Cerebellar cortex (tissue), 1 donor: ENCODE measurements at regions not wholly inside any gene's neighbourhood (a gene's known extent, or its start where the extent isn't known, plus 50 kb on each side); places are given as distances from the start of the nearest gene placed in this dataset.

Experiments
- DNase-seq: peaks from one replicate; pipeline ENCODE4 v3.0.0-alpha.2; 2015; ENCODE audit warnings: low spot score

DNA sequence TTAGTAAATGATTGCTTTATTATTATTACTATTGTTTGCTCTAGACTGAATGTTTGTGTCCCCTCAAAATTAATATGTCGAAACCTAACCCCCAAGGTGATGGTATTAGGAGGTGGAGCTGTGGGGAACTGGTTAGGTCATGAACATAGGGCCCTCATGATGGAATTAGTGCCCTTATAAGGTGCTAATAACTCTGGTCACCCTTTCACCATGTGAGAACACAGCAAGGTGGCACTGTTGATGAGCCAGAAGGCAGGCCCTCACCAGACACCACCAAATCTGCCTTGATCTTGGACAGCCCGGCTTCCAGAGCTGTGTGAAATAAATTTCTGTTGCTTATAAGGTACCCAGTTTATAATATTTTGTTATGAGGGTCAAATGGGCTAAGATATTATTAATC is 95.8 kb downstream of the BDNF start:
- DNase-seq: no peak

DNA sequence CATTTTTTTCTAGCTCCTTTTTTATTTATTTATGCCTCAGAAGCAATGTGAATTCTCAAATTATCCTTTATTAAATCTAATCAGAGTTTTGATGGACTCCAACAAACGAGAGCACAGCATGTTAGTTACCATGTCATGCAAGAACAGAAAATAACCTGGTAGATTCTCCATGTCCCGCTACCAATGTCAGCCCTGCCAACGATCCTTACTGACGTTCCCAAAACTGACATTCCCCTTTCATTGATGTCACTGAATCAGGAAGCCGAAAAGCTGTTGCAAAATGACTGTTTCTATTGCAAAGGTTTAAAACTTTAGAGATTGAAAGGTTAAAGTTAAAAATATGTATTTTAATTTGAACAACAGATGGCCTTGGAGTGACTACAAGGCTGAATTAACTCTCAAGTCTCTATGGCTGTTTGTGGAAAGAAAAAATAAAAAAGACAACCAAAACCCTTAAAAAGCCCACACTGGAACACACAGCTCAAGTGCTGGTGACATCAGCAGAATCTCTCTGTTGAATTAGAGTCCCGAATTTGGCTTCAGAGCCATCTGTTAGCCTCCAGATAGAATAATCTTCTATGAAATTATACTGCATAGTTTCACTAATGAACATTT is 96.8 kb downstream of the BDNF start:
- DNase-seq: peak; percentile 53

DNA sequence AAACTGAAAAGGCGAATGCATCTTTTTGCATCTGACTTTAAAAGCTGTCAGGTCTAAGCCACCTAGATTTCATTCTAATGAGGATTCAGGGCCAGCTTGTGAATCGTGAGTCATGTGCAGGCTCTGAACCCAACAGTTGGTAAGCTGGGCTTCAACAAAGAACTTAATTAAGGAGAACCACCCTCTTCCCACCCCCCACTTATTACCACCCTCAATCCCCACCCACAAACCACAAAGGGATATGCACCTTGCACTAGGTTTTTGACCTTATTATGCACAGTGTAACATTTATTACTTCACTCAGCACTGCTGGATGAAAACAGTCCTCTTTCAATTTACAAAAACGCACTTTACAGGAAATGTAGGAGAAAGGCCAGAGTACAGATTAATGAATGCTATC is 94.1 kb upstream of the LIN7C start:
- DNase-seq: no peak

DNA sequence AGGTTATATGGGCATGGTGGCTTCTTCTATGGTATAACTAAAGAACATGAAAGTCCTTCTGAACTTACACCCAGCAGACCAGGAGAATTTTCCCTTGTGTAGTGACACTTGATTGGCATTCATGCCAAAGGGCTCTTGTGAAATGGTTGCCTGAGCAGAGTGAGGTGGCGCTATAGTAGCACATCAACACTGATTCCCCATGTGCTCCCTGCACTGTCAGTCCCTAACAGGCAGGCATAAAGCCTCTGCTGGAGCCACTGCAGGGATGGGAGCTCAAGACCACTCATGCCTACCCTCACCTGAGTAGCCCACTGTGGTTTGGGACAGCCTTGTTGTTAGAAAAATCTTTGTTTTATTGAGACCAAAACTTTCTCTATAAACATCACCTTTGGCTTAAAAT is 92.6 kb upstream of the LIN7C start:
- no peak for DNase-seq

DNA sequence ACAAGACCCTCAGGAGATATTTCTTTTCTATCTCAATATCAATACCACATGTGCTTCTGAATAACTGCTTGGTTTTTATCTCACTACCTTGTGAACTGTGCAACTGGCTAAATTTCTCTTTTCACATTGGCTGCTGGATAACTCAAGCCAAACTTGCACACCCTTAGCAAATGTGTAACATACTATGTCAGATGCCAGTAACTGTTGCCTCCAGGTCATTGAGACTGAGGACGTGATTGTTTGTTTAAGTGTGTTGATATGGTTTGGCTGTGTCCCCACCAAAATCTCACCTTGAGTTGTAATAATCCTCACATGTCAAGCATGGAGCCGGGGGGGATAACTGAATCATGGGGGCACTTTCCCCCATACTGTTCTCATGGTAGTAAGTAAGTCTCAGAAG is 90.2 kb upstream of the LIN7C start:
- no peak for DNase-seq

DNA sequence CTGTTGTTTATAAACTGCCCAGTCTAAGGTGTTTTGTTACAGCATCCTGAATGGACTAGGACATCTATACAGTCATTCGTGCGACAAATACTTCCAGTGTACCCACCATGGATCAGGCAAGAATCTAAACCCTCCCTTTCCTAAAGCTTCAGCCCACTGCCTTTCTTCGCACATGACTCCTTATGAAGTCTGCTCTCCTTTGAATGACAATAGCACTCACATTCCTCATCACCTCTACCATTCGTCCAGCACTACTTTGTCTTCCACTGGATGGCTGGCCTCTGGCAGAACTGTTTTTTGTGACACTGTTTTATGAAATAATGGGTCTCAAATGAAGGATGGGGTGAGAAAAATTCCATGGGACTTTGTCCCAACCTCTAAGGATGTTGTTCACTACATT is 89.8 kb upstream of the LIN7C start:
- no peak for DNase-seq

DNA sequence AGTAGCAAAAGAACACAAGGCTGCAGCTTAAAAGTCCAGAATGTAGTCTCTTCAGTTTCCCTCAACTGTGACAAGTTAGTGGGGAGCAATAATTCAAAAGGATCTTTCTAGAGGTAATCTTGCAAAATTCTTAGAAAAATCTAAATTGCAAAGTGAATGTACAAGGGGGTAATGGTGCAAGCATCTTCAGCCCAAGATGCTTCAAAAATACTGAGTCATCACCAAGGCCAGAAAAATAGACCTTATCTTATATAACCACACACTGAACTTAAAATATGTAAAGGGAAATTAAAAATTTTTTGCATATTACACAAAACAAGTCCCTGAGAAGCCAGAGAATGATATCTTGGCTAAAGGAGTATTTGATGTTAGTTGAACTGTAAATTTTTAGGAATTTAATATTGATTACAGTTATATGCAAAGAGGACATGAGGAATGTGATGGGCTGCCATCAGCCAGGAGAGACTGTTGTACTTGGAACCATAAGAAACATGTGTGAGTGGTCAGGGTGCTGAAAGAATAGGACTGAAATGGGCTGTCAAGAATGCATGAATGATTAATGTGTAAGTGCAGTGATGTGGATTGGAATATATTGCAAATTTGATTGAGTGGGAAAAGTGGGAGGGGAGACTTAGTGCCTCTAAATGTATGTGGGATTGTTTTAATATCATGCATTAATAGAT is 85.7 kb upstream of the LIN7C start:
- DNase-seq: no peak

DNA sequence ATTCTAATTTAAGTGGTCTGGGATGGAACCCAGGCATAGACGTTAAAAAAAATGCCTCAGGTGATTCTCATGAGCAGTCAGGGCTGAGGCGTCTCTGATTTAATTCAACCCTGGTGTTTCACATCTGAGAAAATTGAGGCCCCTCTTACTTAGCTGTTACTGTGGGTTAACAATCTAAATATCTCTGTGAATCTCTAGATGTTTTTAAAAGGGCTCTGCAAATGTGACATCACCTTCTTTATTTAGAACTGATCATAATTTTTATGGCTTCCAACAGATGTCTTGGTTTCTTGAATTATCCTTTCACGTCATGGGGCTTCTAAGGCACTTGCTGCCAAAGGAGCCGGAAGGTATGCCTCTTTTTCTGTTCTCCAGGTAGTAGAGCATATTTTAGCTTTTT is 76.1 kb upstream of the LIN7C start:
- DNase-seq: no peak

DNA sequence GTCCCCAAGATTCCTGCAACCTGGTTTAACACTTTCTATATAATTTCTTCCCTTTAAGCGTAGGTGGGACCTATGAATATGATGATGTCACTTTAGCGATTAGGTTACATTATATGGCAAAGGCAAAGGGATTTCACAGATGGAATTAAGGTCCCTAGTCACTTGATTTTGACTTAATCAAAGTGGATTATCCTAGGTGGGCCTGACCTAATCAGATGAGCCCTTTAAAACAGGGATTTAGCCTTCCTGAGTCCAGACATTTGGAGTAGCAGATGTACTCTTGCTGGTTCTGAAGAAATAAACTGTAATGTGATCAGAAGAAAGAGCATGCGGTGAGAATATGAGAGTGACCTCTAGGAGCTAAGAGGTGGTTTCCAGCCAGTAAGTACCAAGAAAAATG is 67.8 kb upstream of the LIN7C start:
- no peak for DNase-seq

DNA sequence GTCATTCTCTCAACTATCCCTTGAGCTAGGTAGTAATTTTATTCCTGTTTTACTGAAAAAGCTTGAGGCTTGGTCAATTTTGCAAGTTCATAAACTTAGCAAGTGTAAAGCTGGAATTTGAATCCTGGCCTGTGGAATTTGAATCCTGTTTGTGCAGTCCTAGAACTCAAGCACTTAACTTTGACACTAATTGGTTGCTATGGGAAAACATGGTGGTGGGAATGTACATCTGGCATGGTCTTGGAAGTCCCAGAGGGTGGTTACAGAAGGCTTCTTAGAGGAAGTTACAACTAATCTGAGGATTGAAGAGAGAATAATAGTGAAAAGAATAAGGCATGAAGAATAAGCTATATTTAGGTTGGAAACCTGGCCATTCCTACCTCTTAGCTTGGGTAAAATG is 66.5 kb upstream of the LIN7C start:
- no peak for DNase-seq

DNA sequence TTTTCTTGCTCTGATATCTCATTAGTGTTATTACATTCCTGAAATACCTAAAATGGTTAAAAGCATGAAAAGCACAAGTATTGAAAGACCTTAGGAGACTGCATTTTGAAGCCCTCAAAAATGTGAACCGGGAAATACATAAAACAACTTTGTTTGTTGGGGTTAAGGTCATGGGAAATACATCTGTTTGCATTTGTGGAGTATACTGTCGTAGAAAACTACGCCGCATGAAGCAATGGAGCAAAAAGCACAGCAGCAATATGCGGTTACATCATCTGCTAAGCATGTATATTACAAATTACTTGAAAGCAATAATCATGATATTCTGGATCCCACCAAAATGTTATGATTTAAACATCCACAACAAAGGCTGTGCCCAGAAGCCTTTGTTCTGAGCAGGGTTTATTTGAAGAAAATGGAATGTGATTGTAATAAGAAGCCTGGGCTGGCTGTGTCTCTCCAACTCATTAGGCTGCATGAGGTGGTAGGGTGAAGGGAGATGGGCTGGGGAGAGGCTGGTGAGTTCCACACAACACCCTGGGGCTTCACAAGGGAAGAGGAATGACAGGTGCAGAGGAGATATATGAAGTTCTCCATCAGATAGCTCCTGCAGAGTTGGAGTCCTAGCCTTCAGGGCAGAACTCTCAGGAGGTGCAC is 64.7 kb upstream of the LIN7C start:
- DNase-seq: no peak

DNA sequence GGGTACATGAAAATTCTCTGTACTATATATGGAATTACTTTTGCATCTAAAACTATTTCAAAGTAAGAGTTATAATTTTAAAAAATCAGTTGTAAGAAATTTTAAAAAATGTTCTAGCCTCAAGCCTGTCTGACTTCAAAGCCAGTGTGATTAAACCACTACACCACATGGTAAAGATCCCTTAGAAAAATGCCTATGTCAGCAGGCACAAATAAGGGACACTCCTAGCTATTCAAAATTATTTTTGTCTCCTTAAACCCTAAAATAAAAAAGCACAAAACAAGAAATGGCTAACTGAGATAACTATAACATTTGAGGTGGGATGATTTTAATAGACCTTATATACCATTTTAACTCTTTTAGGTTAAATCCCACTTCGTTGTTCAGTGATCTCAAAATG is 64.0 kb upstream of the LIN7C start:
- DNase-seq: no peak

DNA sequence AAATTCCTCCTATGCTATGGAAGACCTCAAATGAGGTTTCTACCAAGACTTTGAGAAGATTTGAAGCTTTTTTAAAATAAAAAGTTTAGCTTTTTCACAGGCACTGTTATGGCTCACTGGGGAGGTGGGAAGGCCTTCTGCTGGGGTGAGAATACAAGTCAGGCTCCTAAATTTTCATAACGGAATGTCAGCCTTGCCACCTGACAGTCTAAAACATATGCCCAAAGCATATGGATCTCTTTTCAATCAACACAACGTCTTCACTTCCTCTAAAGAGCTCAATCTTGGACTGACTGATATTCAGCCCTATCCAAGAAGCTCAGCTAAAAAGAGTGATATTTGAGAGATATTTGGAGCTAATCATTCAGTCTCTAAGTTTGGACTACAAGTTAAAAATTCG is 57.1 kb upstream of the LIN7C start:
- no peak for DNase-seq

DNA sequence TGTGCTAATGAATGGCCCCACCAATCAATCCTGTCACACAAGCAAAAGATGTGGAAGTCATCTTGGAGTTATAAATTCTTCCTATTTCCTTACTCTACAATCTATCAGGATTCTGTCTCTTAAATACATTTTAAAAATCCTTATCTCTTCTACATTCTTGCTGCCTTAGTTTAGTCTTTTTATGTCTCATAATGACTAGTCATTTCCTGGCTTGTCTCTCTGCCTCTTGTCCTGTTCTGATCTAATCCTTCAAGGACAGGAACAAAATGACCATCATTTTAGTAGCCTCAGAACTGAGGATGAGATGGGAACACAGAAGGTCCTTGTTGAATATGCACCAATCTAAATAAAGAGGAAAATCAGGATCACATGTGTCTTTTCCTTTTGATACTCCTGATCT is 56.6 kb upstream of the LIN7C start:
- no peak for DNase-seq

DNA sequence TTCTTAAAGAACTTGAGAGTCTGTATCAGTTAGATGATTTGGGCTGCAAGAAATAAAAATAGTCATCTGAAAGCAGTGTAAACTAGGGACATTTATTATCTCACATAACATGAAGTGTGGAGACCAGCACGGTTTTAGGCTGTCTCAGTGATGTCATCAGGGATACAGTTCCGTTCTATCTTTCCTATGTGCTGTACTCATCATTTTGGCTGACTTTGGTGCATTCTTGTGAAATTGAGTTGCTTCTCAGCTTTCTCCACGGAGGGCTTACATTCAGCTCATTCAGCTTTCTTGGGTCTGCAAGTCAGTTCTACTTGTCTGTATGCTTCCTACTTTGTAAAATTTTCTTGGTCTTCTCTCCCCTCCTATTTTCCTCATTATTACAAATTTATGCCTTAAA is 51.8 kb upstream of the LIN7C start:
- DNase-seq: no peak

DNA sequence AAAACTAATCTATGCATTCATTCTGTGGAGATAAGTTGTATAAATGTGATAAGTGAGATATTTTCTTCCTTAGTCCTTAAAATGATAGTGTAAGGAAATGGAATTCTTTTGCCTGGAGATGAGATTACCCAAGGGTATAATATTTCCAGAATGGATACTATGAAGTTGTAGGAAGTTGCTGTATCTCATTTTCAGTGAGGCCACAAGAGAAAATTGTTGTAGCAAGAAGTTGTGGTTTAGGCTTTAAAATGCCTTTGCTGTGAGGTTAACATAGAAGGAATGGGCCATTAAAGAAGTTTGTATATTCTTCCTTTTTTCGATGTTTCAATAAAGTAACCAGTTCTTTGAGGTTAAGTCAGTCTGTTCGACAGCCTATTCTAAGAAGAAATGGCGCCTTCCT is 50.7 kb upstream of the LIN7C start:
- no peak for DNase-seq
